ENCODE measurements at regions not wholly inside any gene's neighbourhood (a gene's known extent, or its start where the extent isn't known, plus 50 kb on each side); places are given as distances from the start of the nearest gene placed in this dataset.

GRCh38 chr6:85113934-85114580, 335.8 kb upstream of the NT5E start:
- Histone ChIP-seq H3T11ph (ENCODE audit: low read length) (no peak overlapping the region), H3K14ac (ENCODE audit: insufficient read depth, low read length) (no peak overlapping the region), H2BK15ac (ENCODE audit: low read depth, low read length) (no peak overlapping the region), H3K23me2 (ENCODE audit: insufficient read length, low read depth, low read length, poor library complexity, severe bottlenecking) (no peaks in the 10 kb centered on the region), H3K27me3 (ENCODE audit: insufficient read depth, low read length) (no peaks in the 10 kb centered on the region), H2BK20ac (ENCODE audit: low read depth, low read length, poor library complexity, severe bottlenecking) (no peak overlapping the region), H2BK12ac (ENCODE audit: insufficient read length, low read depth, low read length) (no peak overlapping the region), H4K91ac (ENCODE audit: insufficient read length, low read depth, low read length) (no peak overlapping the region), H3K56ac (ENCODE audit: insufficient read length, low read depth, low read length) (no peak overlapping the region), H3K27ac (ENCODE audit: insufficient read length, low read depth, low read length) (no peak overlapping the region), H3K79me1 (ENCODE audit: insufficient read depth, low read depth, low read length, poor library complexity, severe bottlenecking) (no peaks in the 10 kb centered on the region), H3K4me1 (ENCODE audit: insufficient read depth, low read length) (peaks cover 4% of the 10 kb centered on the region), H3K4me2 (ENCODE audit: insufficient read depth, insufficient read length, low read length) (no peak overlapping the region), H3K9me3 (ENCODE audit: control insufficient read depth, low read depth, low read length) (no peaks in the 10 kb centered on the region), H2AFZ (ENCODE audit: low read length) (no peak overlapping the region), H4K8ac (replicated peaks; ENCODE audit: insufficient read length, low read depth, low read length) (no peak overlapping the region), H4K20me1 (ENCODE audit: control insufficient read depth, insufficient read depth, insufficient read length) (no peaks in the 10 kb centered on the region), H3K9ac (ENCODE audit: extremely low read depth, insufficient read length, low read length) (no peak overlapping the region), H4K5ac (ENCODE audit: insufficient read length, low read depth, low read length) (no peak overlapping the region), H2AK5ac (ENCODE audit: insufficient read length, low read length) (no peak overlapping the region), H2BK5ac (ENCODE audit: insufficient read length, low read length) (no peak overlapping the region), H3K23ac (ENCODE audit: insufficient read length, low read depth, low read length) (no peak overlapping the region), H3K18ac (ENCODE audit: insufficient read length, low read depth, low read length) (no peak overlapping the region), H3K79me2 (ENCODE audit: insufficient read depth, low read length) (no peaks in the 10 kb centered on the region), H2BK120ac (ENCODE audit: low read depth, low read length, poor library complexity, severe bottlenecking) (no peak overlapping the region), H3K4ac (ENCODE audit: low read depth, low read length) (no peak overlapping the region)
- no peak for TF ChIP-seq CTCF (conservative IDR thresholded peaks at IDR 0.05)
- H3K4me3 Mint-ChIP-seq = no peak overlapping the region
- no CpG with 5 or more reads among the region's 21 CpGs for WGBS (ENCODE audit: extremely low coverage, insufficient read length, low lambda C conversion rate)
- H3K9me3 Mint-ChIP-seq = no peaks in the 10 kb centered on the region
- peaks cover 0 to 28% of the 10 kb centered on the region in 2 experiments; a peak in 3 of 4 replicates for H3K4me1 Mint-ChIP-seq
- H3K36me3 Mint-ChIP-seq (ENCODE audit: insufficient read depth in 1 of 3, low read depth in 3 of 3) = no peaks in the 10 kb centered on the region
- H3K27ac Mint-ChIP-seq = no peak overlapping the region; a peak in 2 of 7 replicates
- DNase-seq = no peak
- no peaks in the 10 kb centered on the region; the same call in 1 of the 2 replicates for H3K27me3 Mint-ChIP-seq (ENCODE audit: low read depth)

Measured in H9 (cell line).